Mesenchymal stem cell (in vitro differentiated cells and primary cell): ENCODE measurements at regions not wholly inside any gene's neighbourhood (a gene's known extent, or its start where the extent isn't known, plus 50 kb on each side); places are given as distances from the start of the nearest gene placed in this dataset.

Experiments
- DNase-seq: peaks from one replicate; pipeline ENCODE4 v3.0.0-alpha.2; 2013
- H2AFZ ChIP-seq: one replicate; pipeline ENCODE4 v1.6.1; 2013; ENCODE audit warnings: low read depth, mild to moderate bottlenecking, control low read depth, inconsistent platforms, low read length, moderate library complexity
- H2AK5ac ChIP-seq: 2 replicates; pipeline ENCODE4 v1.6.1; 2013; ENCODE audit warnings: low read length, moderate library complexity, mild to moderate bottlenecking, inconsistent platforms; ENCODE audit not compliant: severe bottlenecking
- H2BK120ac ChIP-seq: one replicate; pipeline ENCODE4 v1.6.1; 2013; ENCODE audit warnings: low read depth, mild to moderate bottlenecking, inconsistent platforms, low read length, moderate library complexity
- H2BK12ac ChIP-seq, 2 experiments: one replicate each; pipeline ENCODE4 v1.6.1; 2013; ENCODE audit warnings: inconsistent platforms in 2 of 2, low read length in 2 of 2, mild to moderate bottlenecking in 2 of 2, moderate library complexity in 2 of 2, control low read depth in 1 of 2
- H2BK15ac ChIP-seq: one replicate; pipeline ENCODE4 v1.6.1; 2013; ENCODE audit warnings: mild to moderate bottlenecking, low read depth, inconsistent platforms; ENCODE audit not compliant: poor library complexity, severe bottlenecking
- H2BK5ac ChIP-seq: 2 replicates; pipeline ENCODE4 v1.6.1; 2013; ENCODE audit warnings: low read depth, mild to moderate bottlenecking, low read length, control low read depth, inconsistent platforms; ENCODE audit not compliant: poor library complexity, severe bottlenecking
- H3K14ac ChIP-seq, 2 experiments: one replicate each; pipeline ENCODE4 v1.6.1; 2013; ENCODE audit warnings: inconsistent platforms in 2 of 2, low read length in 2 of 2, control low read depth in 1 of 2, mild to moderate bottlenecking in 1 of 2, moderate library complexity in 1 of 2
- H3K18ac ChIP-seq, 2 experiments: one replicate each; pipeline ENCODE4 v1.6.1; 2013; ENCODE audit warnings: inconsistent platforms in 2 of 2, low read length in 2 of 2, control low read depth in 1 of 2, low read depth in 1 of 2, mild to moderate bottlenecking in 1 of 2
- H3K23ac ChIP-seq, 2 experiments: one replicate each; pipeline ENCODE4 v1.6.1; 2013; ENCODE audit warnings: inconsistent platforms in 2 of 2, low read length in 2 of 2, mild to moderate bottlenecking in 2 of 2, moderate library complexity in 2 of 2, control low read depth in 1 of 2
- H3K27ac ChIP-seq: 2 replicates; pipeline ENCODE4 v1.5.1; 2013; ENCODE audit warnings: mild to moderate bottlenecking, moderate library complexity, low read length, control low read depth, inconsistent platforms; ENCODE audit not compliant: poor library complexity, severe bottlenecking
- H3K27me3 ChIP-seq, 2 experiments: 2 replicates each; pipeline versions ENCODE4 v1.6.1 to v1.7.0; 2013; ENCODE audit warnings: low read length in 2 of 2, mild to moderate bottlenecking in 2 of 2, moderate library complexity in 2 of 2, control low read depth in 1 of 2, inconsistent platforms in 1 of 2; ENCODE audit not compliant: control insufficient read depth in 1 of 2, insufficient read depth in 1 of 2
- H3K36me3 ChIP-seq, 2 experiments: 2 replicates each; pipeline versions ENCODE4 v1.6.1 to v1.7.0; 2013; ENCODE audit warnings: low read length in 2 of 2, control low read depth in 1 of 2, inconsistent platforms in 1 of 2, low read depth in 1 of 2, mild to moderate bottlenecking in 1 of 2; ENCODE audit not compliant: insufficient read depth in 2 of 2, control insufficient read depth in 1 of 2
- H3K4ac ChIP-seq, 2 experiments: one replicate each; pipeline ENCODE4 v1.6.1; 2013; ENCODE audit warnings: inconsistent platforms in 2 of 2, low read length in 2 of 2, mild to moderate bottlenecking in 2 of 2, moderate library complexity in 2 of 2, control low read depth in 1 of 2, low read depth in 1 of 2
- H3K4me1 ChIP-seq: 2 replicates; pipeline ENCODE4 v1.6.1; 2013; ENCODE audit warnings: low read depth, low read length, control low read depth; ENCODE audit not compliant: control insufficient read depth, insufficient read depth
- H3K4me2 ChIP-seq: 2 replicates; pipeline ENCODE4 v1.6.1; 2013; ENCODE audit warnings: low read length, mild to moderate bottlenecking, inconsistent platforms; ENCODE audit not compliant: poor library complexity, severe bottlenecking
- H3K4me3 ChIP-seq, 2 experiments: 2 replicates each; pipeline versions ENCODE4 v1.5.1 to v1.7.0; 2013; ENCODE audit warnings: low read length in 2 of 2, mild to moderate bottlenecking in 2 of 2, control low read depth in 1 of 2, low read depth in 1 of 2; ENCODE audit not compliant: insufficient read depth in 1 of 2
- H3K79me1 ChIP-seq: replicated peaks from 2 replicates; pipeline ENCODE4 v1.6.1; 2013; ENCODE audit warnings: mild to moderate bottlenecking, control low read depth, low read length, inconsistent platforms; ENCODE audit not compliant: poor library complexity, severe bottlenecking
- H3K9ac ChIP-seq: 2 replicates; pipeline ENCODE4 v1.7.0; 2013; ENCODE audit warnings: mild to moderate bottlenecking, low read length, moderate library complexity
- H3K9me3 ChIP-seq: 2 replicates; pipeline ENCODE4 v1.7.0; 2013; ENCODE audit warnings: mild to moderate bottlenecking, low read length; ENCODE audit not compliant: control insufficient read depth
- H4K8ac ChIP-seq: one replicate; pipeline ENCODE4 v1.6.1; 2013; ENCODE audit warnings: inconsistent platforms, mild to moderate bottlenecking, low read length, moderate library complexity
- H4K91ac ChIP-seq: one replicate; pipeline ENCODE4 v1.6.1; 2013; ENCODE audit warnings: mild to moderate bottlenecking, low read length, inconsistent platforms
- WGBS: methylation state at CpG from one replicate; pipeline ENCODE4 v1.1.7; 2013; ENCODE audit warnings: mixed read lengths; 5-methylcytosine and 5-hydroxymethylcytosine counted together

DNA sequence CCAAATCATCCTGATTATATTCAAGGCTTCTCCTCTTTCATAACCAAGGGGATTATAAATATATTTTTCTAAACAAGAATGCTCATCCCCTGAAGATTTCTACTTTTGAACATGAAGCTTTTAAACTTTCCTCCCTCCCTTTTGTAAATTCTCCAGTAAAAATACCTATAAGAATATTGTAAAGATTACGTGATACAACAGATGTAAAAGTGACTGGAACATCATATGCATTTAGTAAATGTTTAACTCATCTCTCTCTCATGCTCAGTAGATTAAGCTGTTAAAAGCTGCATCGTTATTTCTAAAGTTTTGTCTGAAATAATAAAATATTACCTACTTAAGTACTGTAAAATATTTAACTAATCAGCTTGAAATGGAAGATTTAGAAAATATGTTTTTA is 281.1 kb downstream of the SPRY2 start:
- Histone ChIP-seq H2AK5ac (no peak overlapping the region), H2BK12ac (no peak overlapping the region), H4K8ac (no peak overlapping the region), H3K79me1 (no peaks in the 10 kb centered on the region), H2BK120ac (no peak overlapping the region), H3K9ac (no peak overlapping the region), H2BK15ac (no peak overlapping the region), H3K4me1 (no peaks in the 10 kb centered on the region), H3K4me3 (no peak overlapping the region), H3K4ac (no peak overlapping the region), H3K23ac (no peak overlapping the region), H2BK5ac (no peak overlapping the region), H3K36me3 (no peaks in the 10 kb centered on the region), H4K91ac (no peak overlapping the region), H3K14ac (no peak overlapping the region), H3K9me3 (peaks cover 15% of the 10 kb centered on the region), H3K27me3 (no peaks in the 10 kb centered on the region), H2AFZ (no peak overlapping the region), H3K4me2 (no peak overlapping the region), H3K27ac (no peak overlapping the region), H3K18ac (no peak overlapping the region)
- no peak for DNase-seq
- no CpG with 5 or more reads among the region's 2 CpGs for WGBS

DNA sequence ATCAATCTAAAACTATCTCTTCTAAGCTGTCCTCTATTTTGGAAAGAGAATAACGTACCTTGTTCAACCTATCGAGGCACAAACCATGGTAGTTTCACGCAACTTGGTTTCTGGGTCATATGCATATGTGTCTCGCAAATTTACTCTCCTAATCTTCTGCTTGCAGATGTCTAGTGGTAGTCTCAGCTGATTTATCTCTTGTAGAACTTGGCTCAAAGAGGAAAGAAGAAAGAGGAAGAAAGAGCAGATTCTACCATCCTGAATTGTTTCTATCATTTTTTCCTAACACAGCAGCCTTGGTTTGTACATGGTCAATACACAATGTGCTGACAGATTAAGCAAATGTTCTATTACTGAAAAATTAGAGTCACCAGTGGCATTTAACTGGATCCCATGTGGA is 282.3 kb downstream of the SPRY2 start:
- H2BK15ac ChIP-seq: no peak overlapping the region

DNA sequence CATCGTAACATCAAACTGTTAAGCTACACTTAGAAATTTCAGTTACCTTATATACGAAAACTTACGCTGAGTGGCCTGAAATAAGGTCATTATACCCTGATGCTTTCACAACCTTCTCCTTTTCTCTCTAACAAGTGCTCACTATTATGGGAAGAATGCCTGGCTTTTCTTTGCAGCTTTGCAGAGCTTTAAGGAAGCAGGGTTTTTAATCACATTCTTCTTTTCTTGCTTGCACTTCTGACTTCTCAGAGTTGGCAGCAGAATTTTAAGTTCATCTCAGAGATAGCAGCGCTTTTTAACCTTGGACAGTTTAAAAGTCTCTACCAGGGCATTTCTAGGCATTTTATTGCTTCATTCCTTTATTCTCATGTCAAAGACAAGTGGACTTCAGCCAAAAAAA is 285.1 kb downstream of the SPRY2 start:
- H3K4me2 ChIP-seq: no peak overlapping the region
- H2BK120ac ChIP-seq: no peak overlapping the region
- H3K18ac ChIP-seq: no peak overlapping the region
- H3K23ac ChIP-seq: no peak overlapping the region
- no peak overlapping the region for H2BK5ac ChIP-seq
- no peak overlapping the region for H2AK5ac ChIP-seq
- H3K9me3 ChIP-seq: peaks cover 15% of the 10 kb centered on the region
- H3K4me3 ChIP-seq: no peak overlapping the region
- no peak overlapping the region for H2BK15ac ChIP-seq
- H2BK12ac ChIP-seq: no peak overlapping the region
- H3K79me1 ChIP-seq: no peaks in the 10 kb centered on the region
- WGBS: 93% methylated on average over 4 of the region's 4 CpGs
- H3K14ac ChIP-seq: no peak overlapping the region
- no peak overlapping the region for H4K8ac ChIP-seq
- no peaks in the 10 kb centered on the region for H3K4me1 ChIP-seq
- H2AFZ ChIP-seq: no peak overlapping the region
- H3K27me3 ChIP-seq: no peaks in the 10 kb centered on the region
- no peaks in the 10 kb centered on the region for H3K36me3 ChIP-seq
- H3K9ac ChIP-seq: no peak overlapping the region
- no peak for DNase-seq
- H3K4ac ChIP-seq: no peak overlapping the region
- H4K91ac ChIP-seq: no peak overlapping the region
- H3K27ac ChIP-seq: no peak overlapping the region

More for the DNA sequence above, 282.3 kb downstream of the SPRY2 start:
- no peak overlapping the region for H2AK5ac ChIP-seq
- no peak overlapping the region for H2BK12ac ChIP-seq
- 100% methylated on average over 4 of the region's 4 CpGs for WGBS
- no peaks in the 10 kb centered on the region for H3K27me3 ChIP-seq
- no peak overlapping the region for H3K18ac ChIP-seq
- peaks cover 15% of the 10 kb centered on the region for H3K9me3 ChIP-seq
- no peak overlapping the region for H4K91ac ChIP-seq
- no peak overlapping the region for H2AFZ ChIP-seq
- no peak overlapping the region for H4K8ac ChIP-seq
- no peaks in the 10 kb centered on the region for H3K79me1 ChIP-seq
- H2BK120ac ChIP-seq: no peak overlapping the region
- H3K36me3 ChIP-seq: no peaks in the 10 kb centered on the region
- H3K4ac ChIP-seq: no peak overlapping the region
- H3K9ac ChIP-seq: no peak overlapping the region
- no peak overlapping the region for H3K14ac ChIP-seq
- DNase-seq: no peak
- no peak overlapping the region for H3K4me2 ChIP-seq
- H3K23ac ChIP-seq: no peak overlapping the region
- no peak overlapping the region for H3K27ac ChIP-seq
- no peaks in the 10 kb centered on the region for H3K4me1 ChIP-seq
- no peak overlapping the region for H2BK5ac ChIP-seq
- no peak overlapping the region for H3K4me3 ChIP-seq

DNA sequence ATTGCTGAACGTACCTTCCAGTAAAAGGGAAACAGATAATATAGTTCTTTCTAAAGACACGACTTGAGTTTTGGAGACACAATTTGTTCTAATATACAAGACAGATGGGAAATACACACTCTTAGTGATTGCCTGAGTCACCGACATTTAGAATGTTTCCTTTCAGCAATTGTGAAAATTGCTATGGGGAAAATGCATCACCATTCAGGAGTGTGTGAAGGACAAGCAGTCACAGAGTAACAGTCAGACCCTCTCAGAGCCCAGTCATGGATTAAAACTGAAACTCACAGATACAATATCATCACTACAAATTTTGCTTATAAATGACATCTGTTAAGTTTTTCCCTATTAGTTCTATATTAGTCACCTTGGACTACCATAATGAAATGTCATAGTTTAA is 286.1 kb downstream of the SPRY2 start:
- no peak overlapping the region for H3K4me2 ChIP-seq
- H4K8ac ChIP-seq: no peak overlapping the region

More for the DNA sequence above, 286.1 kb downstream of the SPRY2 start:
- no peak overlapping the region for H2BK5ac ChIP-seq
- H2BK12ac ChIP-seq: no peak overlapping the region
- peaks cover 13% of the 10 kb centered on the region for H3K9me3 ChIP-seq
- no peak overlapping the region for H3K4ac ChIP-seq
- H3K36me3 ChIP-seq: no peaks in the 10 kb centered on the region
- no peak overlapping the region for H4K91ac ChIP-seq
- WGBS: 56% methylated on average over 1 of the region's 3 CpGs
- H3K4me1 ChIP-seq: no peaks in the 10 kb centered on the region
- peak; percentile 60 for DNase-seq
- no peak overlapping the region for H3K27ac ChIP-seq
- no peak overlapping the region for H3K14ac ChIP-seq
- no peak overlapping the region for H2BK120ac ChIP-seq
- no peak overlapping the region for H2AFZ ChIP-seq
- H3K27me3 ChIP-seq: no peaks in the 10 kb centered on the region
- no peak overlapping the region for H3K4me3 ChIP-seq
- no peak overlapping the region for H2AK5ac ChIP-seq
- H2BK15ac ChIP-seq: no peak overlapping the region
- H3K18ac ChIP-seq: no peak overlapping the region
- H3K9ac ChIP-seq: no peak overlapping the region
- no peaks in the 10 kb centered on the region for H3K79me1 ChIP-seq
- no peak overlapping the region for H3K23ac ChIP-seq
